ENCODE measurements at regions not wholly inside any gene's neighbourhood (a gene's known extent, or its start where the extent isn't known, plus 50 kb on each side); places are given as distances from the start of the nearest gene placed in this dataset.

DNA sequence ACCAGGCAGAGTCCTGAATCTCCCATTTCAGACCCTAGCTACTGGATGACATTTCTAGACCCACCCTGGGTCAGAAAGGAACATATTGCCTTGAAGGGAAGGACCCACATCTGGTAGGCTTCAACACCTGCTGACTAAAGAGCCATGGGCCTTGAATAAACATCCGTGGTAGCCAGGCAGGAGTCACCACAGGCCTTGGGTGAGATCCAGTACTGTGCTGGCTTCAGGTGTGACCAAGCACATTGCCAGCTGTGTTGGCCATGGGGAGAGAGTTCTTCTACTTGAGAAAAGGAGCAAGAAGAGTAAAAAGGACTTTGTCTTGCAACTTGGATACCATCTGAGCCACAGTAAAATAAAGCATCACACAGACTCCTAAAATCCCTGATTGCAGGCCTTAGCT is 332.6 kb downstream of the SLC16A7 start:
- DNase-seq (ENCODE audit: low read depth in 2 of 2) = no peak

DNA sequence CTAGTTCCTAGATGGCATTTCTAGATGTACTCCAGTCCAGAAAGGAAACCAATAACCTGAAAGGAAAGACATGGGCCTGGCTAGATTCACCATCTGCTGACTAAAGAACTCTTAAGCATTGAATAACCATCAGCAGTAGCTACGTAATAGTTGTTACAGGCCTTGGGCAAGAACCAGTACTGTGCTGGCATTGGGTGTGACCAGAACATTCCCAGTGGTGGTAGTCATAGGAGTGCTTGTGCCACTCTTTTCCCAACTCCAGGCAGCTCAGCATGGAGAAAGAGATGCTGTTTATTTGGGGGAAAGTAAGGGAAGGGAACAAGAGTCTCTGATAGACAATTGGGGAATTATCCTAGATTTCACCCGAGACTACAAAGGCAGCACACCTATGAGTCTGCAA is 333.3 kb downstream of the SLC16A7 start:
- DNase-seq (ENCODE audit: low read depth in 2 of 2) = no peak

- no peak for DNase-seq (ENCODE audit: low read depth in 2 of 2)
Measured at GRCh38 chr12:59934486-59934885, 338.7 kb downstream of the SLC16A7 start.

- no peak for DNase-seq (ENCODE audit: low read depth in 2 of 2)
Measured at GRCh38 chr12:59936534-59936933, 340.7 kb downstream of the SLC16A7 start.

- DNase-seq (ENCODE audit: low read depth in 2 of 2) = no peak
Measured at GRCh38 chr12:59937148-59937547, 341.3 kb downstream of the SLC16A7 start.

DNA sequence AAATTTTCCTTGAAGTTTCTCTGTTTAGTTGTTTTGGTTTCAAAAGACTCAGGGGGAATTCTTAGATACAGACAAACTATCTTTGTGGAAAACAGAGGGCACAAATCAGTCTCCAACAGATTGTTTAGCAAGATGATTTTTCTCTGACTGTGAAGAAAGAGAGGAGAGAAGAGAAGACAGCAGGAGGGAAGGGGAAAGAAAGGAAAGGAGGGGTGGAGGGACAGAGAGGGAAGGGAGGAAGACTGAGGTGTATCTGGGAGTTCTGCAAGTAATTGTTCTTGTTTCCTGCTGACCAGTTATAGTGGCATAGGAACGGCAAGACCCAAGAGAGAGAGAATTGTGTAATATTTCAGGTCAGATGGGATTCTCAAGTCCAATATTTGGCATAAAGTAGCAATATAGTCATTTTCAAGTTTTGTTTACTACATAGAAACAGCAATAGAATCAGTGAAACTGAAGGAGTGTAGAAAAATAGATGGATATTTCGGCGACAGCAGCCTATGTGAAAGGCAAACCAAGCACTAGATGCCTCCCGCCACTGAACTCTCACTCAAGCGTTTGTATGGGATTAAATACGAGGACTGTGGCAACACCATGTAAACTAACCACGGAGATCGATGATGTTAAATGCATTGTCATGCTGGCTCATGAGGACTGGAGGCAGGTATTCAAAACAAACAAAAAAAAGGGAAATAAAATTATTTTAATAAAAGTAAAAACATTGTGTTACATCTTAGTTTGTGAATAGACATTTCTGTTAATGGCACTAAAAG is 342.5 kb downstream of the SLC16A7 start:
- no peak for DNase-seq (ENCODE audit: low read depth in 2 of 2)

DNA sequence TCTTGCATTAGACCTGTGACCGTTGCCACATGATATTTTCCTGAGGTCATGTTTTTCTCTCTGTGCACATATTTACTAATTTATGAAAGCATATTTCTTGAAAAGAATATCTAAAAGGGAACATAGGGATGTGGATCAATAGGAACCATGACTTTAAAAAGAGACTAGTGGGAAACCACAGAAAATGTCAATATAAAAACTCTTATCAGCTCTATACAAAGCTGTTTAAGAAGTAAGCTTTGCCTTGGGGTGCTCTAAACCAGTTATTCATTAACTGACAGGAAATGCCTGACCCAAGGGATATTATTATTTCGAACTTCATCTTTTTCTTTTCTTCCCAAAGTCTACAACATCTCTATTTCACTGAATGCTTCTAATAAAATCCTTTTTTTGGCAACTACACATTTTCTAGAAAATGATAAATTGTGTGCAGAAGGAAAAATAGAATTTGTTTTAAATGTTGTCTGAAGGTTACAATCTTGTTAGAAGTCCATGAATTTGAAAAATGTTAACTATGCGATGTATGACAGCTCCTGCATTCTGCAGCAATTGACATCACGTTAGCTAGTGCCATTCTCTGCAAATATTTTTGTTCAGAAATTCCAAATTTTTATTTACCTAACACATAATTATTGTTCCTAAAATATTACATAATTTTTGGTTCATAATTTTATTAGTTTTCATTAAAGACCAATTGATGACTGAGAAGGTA is 345.0 kb downstream of the SLC16A7 start:
- DNase-seq (ENCODE audit: low read depth in 2 of 2) = no peak

DNA sequence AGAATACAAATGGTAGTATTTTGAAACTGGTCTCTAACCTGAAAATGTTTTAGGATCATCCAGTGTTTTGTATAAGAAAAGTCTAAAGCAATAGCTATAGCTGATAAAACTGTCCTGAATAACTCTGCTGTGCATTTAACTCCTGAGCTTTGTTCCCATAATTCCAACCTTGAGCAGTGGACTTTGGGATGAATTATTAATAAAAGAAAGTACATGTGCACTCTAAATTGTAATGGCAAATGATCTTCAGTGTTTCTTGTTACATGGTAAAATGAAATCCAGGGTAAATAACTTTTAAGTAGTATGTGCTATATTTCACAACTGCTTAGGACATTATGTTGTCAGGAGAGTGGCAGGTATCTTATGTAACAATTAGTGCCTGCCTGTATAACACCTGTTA is 345.6 kb downstream of the SLC16A7 start:
- no peak for DNase-seq (ENCODE audit: low read depth in 2 of 2)

- DNase-seq (ENCODE audit: low read depth in 2 of 2) = no peak
Measured at GRCh38 chr12:59944177-59944576, 348.3 kb downstream of the SLC16A7 start.

DNA sequence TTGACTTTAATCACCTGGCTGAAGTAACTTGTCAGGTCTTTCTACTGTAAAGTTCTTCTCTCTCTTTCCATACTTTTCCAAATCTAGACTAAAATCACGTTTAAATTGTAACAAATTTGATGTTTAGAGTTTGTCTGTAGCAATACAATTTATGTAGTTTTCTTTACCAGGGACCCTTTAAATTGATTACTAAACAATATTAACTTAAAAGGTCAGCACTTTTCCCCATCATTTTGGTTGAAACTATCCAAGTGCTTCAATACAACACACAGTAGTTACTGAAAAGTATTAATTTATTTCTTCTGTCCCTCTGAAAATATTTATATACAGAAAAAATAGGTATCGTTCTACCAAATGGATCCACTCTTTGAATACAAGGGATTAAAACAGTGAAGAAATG is 350.8 kb downstream of the SLC16A7 start:
- no peak for DNase-seq (ENCODE audit: low read depth in 2 of 2)

GRCh38 chr12:59963546-59963945 is 367.7 kb downstream of the SLC16A7 start:
- DNase-seq (ENCODE audit: low read depth in 2 of 2) = no peak

- DNase-seq (ENCODE audit: low read depth in 2 of 2) = no peak
Measured at GRCh38 chr12:59972905-59973304, 377.1 kb downstream of the SLC16A7 start.

- no peak for DNase-seq (ENCODE audit: low read depth in 2 of 2)
Measured at GRCh38 chr12:59973515-59973914, 377.7 kb downstream of the SLC16A7 start.

GRCh38 chr12:59977779-59978178 is 381.9 kb downstream of the SLC16A7 start:
- no peak for DNase-seq (ENCODE audit: low read depth in 2 of 2)

- no peak for DNase-seq (ENCODE audit: low read depth in 2 of 2)
Measured at GRCh38 chr12:59980476-59980875, 384.6 kb downstream of the SLC16A7 start.

DNA sequence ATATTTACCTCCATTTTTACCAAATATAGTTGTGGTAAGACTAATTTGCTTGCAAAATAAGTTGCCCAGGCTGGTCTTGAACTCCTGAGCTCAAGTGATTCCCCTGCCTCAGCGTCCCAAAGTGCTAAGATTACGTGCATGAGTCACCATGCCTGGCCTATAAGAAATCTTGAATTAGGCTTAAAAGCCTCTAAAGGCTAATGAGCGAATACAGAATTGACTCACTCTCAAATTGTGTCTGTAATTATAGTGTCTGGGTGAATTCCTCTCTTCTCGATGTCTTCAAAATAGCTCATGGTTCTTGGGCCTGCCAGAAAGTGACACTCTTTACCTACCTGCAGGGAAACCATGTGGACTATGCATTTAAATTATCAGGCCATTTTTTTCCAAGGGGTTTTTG is 403.5 kb downstream of the SLC16A7 start:
- no peak for DNase-seq (ENCODE audit: low read depth in 2 of 2)

DNA sequence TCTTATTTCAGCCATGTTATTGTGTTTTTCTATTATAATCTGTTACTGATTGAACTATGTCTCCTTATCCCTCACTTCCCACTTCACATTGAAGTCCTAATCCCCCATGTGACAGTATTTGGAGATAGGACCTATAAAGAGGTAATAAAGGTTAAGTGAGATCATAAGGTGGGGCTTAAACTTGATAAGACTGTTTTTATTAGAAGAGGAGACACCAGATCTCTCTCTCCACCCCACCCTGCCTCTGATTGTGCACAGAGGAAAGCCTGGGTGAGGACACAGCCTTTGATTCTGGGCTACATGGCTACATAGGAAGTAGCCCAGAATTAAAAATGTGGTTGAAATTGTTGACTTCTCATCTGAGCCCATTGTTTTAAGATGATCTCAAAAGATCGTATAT is 414.7 kb downstream of the SLC16A7 start:
- no peak for DNase-seq (ENCODE audit: low read depth in 2 of 2)

- DNase-seq (ENCODE audit: low read depth in 2 of 2) = no peak
Measured at GRCh38 chr12:60012659-60013058, 416.8 kb downstream of the SLC16A7 start.

- no peak for DNase-seq (ENCODE audit: low read depth in 2 of 2)
Measured at GRCh38 chr12:60014436-60014835, 418.6 kb downstream of the SLC16A7 start.

- DNase-seq (ENCODE audit: low read depth in 2 of 2) = no peak
Measured at GRCh38 chr12:60020068-60020467, 424.2 kb downstream of the SLC16A7 start.

GRCh38 chr12:60021235-60021634 is 425.4 kb downstream of the SLC16A7 start:
- DNase-seq (ENCODE audit: low read depth in 2 of 2) = no peak

- no peak for DNase-seq (ENCODE audit: low read depth in 2 of 2)
Measured at GRCh38 chr12:60027266-60027665, 431.4 kb downstream of the SLC16A7 start.

- DNase-seq (ENCODE audit: low read depth in 2 of 2) = no peak
Measured at GRCh38 chr12:60034147-60034546, 438.3 kb downstream of the SLC16A7 start.
